Putamen (tissue), 1 donor: ENCODE measurements at regions not wholly inside any gene's neighbourhood (a gene's known extent, or its start where the extent isn't known, plus 50 kb on each side); places are given as distances from the start of the nearest gene placed in this dataset.
"Not testable (repeated sequence)": the region's sequence is repeated elsewhere in the genome, so short reads cannot be mapped to it uniquely, and the experiment has no call there.

Experiments
- DNase-seq: peaks from one replicate; pipeline ENCODE4 v3.0.0-alpha.2; 2016; ENCODE audit warnings: low spot score

- DNase-seq, result no peak
Measured at GRCh38 chr10:2920637-2921036, 146.7 kb upstream of the PFKP start.

- DNase-seq, result no peak
Measured at GRCh38 chr10:2920168-2920567, 147.2 kb upstream of the PFKP start.

- no peak for DNase-seq
Measured at GRCh38 chr10:2919016-2919415, 148.3 kb upstream of the PFKP start.

GRCh38 chr10:2918489-2918888 is 148.9 kb upstream of the PFKP start:
- no peak for DNase-seq

GRCh38 chr10:2917926-2918325 is 149.4 kb upstream of the PFKP start:
- no peak for DNase-seq

GRCh38 chr10:2915412-2915811 is 151.9 kb upstream of the PFKP start:
- DNase-seq, result no peak

GRCh38 chr10:2914741-2915140 is 152.6 kb upstream of the PFKP start:
- DNase-seq, result no peak

- DNase-seq, result no peak
Measured at GRCh38 chr10:2913474-2913873, 153.9 kb upstream of the PFKP start.

- no peak for DNase-seq
Measured at GRCh38 chr10:2910656-2911055, 156.7 kb upstream of the PFKP start.

GRCh38 chr10:2909921-2910320 is 157.4 kb upstream of the PFKP start:
- DNase-seq, result no peak

GRCh38 chr10:2908851-2909630 is 158.3 kb upstream of the PFKP start:
- DNase-seq, result no peak

GRCh38 chr10:2906974-2907373 is 160.4 kb upstream of the PFKP start:
- DNase-seq, result no peak

- DNase-seq, result no peak
Measured at GRCh38 chr10:2905851-2906250, 161.5 kb upstream of the PFKP start.

- DNase-seq, result no peak
Measured at GRCh38 chr10:2900530-2900929, 166.8 kb upstream of the PFKP start.

GRCh38 chr10:2899246-2899951 is 167.9 kb upstream of the PFKP start:
- DNase-seq, result no peak

GRCh38 chr10:2898509-2898860 is 168.9 kb upstream of the PFKP start:
- no peak for DNase-seq

- DNase-seq, result no peak
Measured at GRCh38 chr10:2897619-2898508, 169.5 kb upstream of the PFKP start.

- DNase-seq, result not testable (repeated sequence)
Measured at GRCh38 chr10:2896334-2896733, 171.0 kb upstream of the PFKP start.

GRCh38 chr10:2895594-2896196 is 171.7 kb upstream of the PFKP start:
- DNase-seq, result no peak

GRCh38 chr10:2893991-2894390 is 173.4 kb upstream of the PFKP start:
- DNase-seq, result no peak

GRCh38 chr10:2893158-2893845 is 174.0 kb upstream of the PFKP start:
- DNase-seq, result no peak

- DNase-seq, result no peak
Measured at GRCh38 chr10:2891770-2892124, 175.6 kb upstream of the PFKP start.
